ENCODE measurements at regions not wholly inside any gene's neighbourhood (a gene's known extent, or its start where the extent isn't known, plus 50 kb on each side); places are given as distances from the start of the nearest gene placed in this dataset.

GRCh38 chr19:7413629-7414028 lies 64.9 kb downstream of the ARHGEF18 start:
- TF ChIP-seq CTCF (IDR thresholded peaks at IDR 0.05) (no peak), EZH2 (IDR thresholded peaks at IDR 0.05; ENCODE audit: borderline replicate concordance, insufficient read depth, low read depth, low read length, poor library complexity, severe bottlenecking) (no peak)

Data from B cell (primary cell).